Astrocyte (in vitro differentiated cells and primary cell): ENCODE measurements at regions not wholly inside any gene's neighbourhood (a gene's known extent, or its start where the extent isn't known, plus 50 kb on each side); places are given as distances from the start of the nearest gene placed in this dataset.

Experiments
- DNase-seq: peaks from one replicate; pipeline ENCODE4 v3.0.0-alpha.2; 2010; ENCODE audit warnings: low read depth
- FAIRE-seq: peaks from 2 replicates; lab custom pipeline; 2011; peaks lifted over from hg19 to GRCh38; lab: Jason Lieb, UNC
- H2AFZ ChIP-seq: 2 replicates; pipeline ENCODE4 v1.6.0; 2012; ENCODE audit warnings: low read depth, low read length, inconsistent platforms
- H3K27ac ChIP-seq: 2 replicates; pipeline ENCODE4 v1.5.1; 2011; ENCODE audit warnings: low read depth, low read length, inconsistent platforms
- H3K27me3 ChIP-seq: 2 replicates; pipeline ENCODE4 v1.6.0; 2011; ENCODE audit warnings: low read length, inconsistent platforms; ENCODE audit not compliant: insufficient read depth
- H3K36me3 ChIP-seq: 2 replicates; pipeline ENCODE4 v1.5.1; 2011; ENCODE audit warnings: low read length, inconsistent platforms; ENCODE audit not compliant: insufficient read depth
- H3K4me1 ChIP-seq: 2 replicates; pipeline ENCODE4 v1.5.1; 2011; ENCODE audit warnings: low read length, inconsistent platforms; ENCODE audit not compliant: insufficient read depth
- H3K4me2 ChIP-seq: 2 replicates; pipeline ENCODE4 v1.6.0; 2012; ENCODE audit warnings: low read length, inconsistent platforms
- H3K4me3 ChIP-seq: 2 replicates; pipeline ENCODE4 v1.5.1; 2011; ENCODE audit warnings: low read depth, mild to moderate bottlenecking, low read length, inconsistent platforms; ENCODE audit not compliant: insufficient read depth
- H3K79me2 ChIP-seq: 2 replicates; pipeline ENCODE4 v1.6.0; 2012; ENCODE audit warnings: mild to moderate bottlenecking, low read length, inconsistent platforms; ENCODE audit not compliant: insufficient read depth
- H3K9ac ChIP-seq: 2 replicates; pipeline ENCODE4 v1.6.0; 2012; ENCODE audit warnings: mild to moderate bottlenecking, low read length, inconsistent platforms
- H3K9me3 ChIP-seq: 2 replicates; pipeline ENCODE4 v1.5.1; 2012; ENCODE audit warnings: low read depth, mild to moderate bottlenecking, low read length, inconsistent platforms; ENCODE audit not compliant: insufficient read depth
- H4K20me1 ChIP-seq: 2 replicates; pipeline ENCODE4 v1.6.0; 2012; ENCODE audit warnings: low read length, inconsistent platforms; ENCODE audit not compliant: insufficient read depth
- H3K27ac Mint-ChIP-seq: one replicate; pipeline ENCODE4 v1.8.0; 2021; ENCODE audit warnings: mild to moderate bottlenecking, mixed read lengths; ENCODE audit not compliant: unreplicated experiment
- H3K27me3 Mint-ChIP-seq: one replicate; pipeline ENCODE4 v1.8.0; 2021; ENCODE audit warnings: low read depth, mixed read lengths; ENCODE audit not compliant: unreplicated experiment
- H3K36me3 Mint-ChIP-seq: one replicate; pipeline ENCODE4 v1.8.0; 2021; ENCODE audit warnings: low read depth, mixed read lengths; ENCODE audit not compliant: unreplicated experiment
- H3K4me1 Mint-ChIP-seq: one replicate; pipeline ENCODE4 v1.8.0; 2021; ENCODE audit warnings: low read depth, mixed read lengths; ENCODE audit not compliant: unreplicated experiment
- H3K4me3 Mint-ChIP-seq: one replicate; pipeline ENCODE4 v1.8.0; 2021; ENCODE audit warnings: mild to moderate bottlenecking, moderate library complexity, mixed read lengths; ENCODE audit not compliant: unreplicated experiment
- H3K9me3 Mint-ChIP-seq: one replicate; pipeline ENCODE4 v1.8.0; 2021; ENCODE audit warnings: mild to moderate bottlenecking, mixed read lengths; ENCODE audit not compliant: unreplicated experiment
- CTCF ChIP-seq: IDR thresholded peaks from 2 replicates; pipeline ENCODE4 v1.5.1; 2011; ENCODE audit warnings: low read depth, mild to moderate bottlenecking, inconsistent platforms, low read length, moderate library complexity; ENCODE audit not compliant: insufficient read depth
- EZH2 ChIP-seq: IDR thresholded peaks from 2 replicates; pipeline ENCODE4 v1.6.1; 2012; ENCODE audit warnings: mild to moderate bottlenecking, low read length, inconsistent platforms; ENCODE audit not compliant: insufficient read depth

- TF ChIP-seq EZH2 (no peak), CTCF (no peak)
- H2AFZ ChIP-seq = no peak overlapping the region
- no peaks in the 10 kb centered on the region for H3K9me3 ChIP-seq
- no peak overlapping the region for H3K27ac Mint-ChIP-seq
- H3K4me3 Mint-ChIP-seq = no peak overlapping the region
- DNase-seq (no peak), FAIRE-seq (no peak)
- H3K4me3 ChIP-seq = no peak overlapping the region
- H4K20me1 ChIP-seq = no peaks in the 10 kb centered on the region
- H3K4me1 Mint-ChIP-seq = no peaks in the 10 kb centered on the region
- H3K79me2 ChIP-seq = no peaks in the 10 kb centered on the region
- H3K36me3 Mint-ChIP-seq = no peaks in the 10 kb centered on the region
- no peak overlapping the region for H3K27ac ChIP-seq
- no peaks in the 10 kb centered on the region for H3K36me3 ChIP-seq
- no peaks in the 10 kb centered on the region for H3K4me1 ChIP-seq
- no peaks in the 10 kb centered on the region for H3K27me3 Mint-ChIP-seq
- H3K4me2 ChIP-seq = no peak overlapping the region
- peaks cover 4% of the 10 kb centered on the region for H3K9me3 Mint-ChIP-seq
- no peaks in the 10 kb centered on the region for H3K27me3 ChIP-seq
- H3K9ac ChIP-seq = no peak overlapping the region
These were observed 273.9 kb downstream of the DIO2 start for GRCh38 chr14:79937433-79937832.

GRCh38 chr14:79924551-79924950, 286.8 kb downstream of the DIO2 start:
- Histone ChIP-seq H3K27me3 (no peaks in the 10 kb centered on the region), H2AFZ (no peak overlapping the region), H3K4me3 (no peak overlapping the region), H3K36me3 (no peaks in the 10 kb centered on the region), H3K27ac (no peak overlapping the region), H3K4me1 (no peaks in the 10 kb centered on the region), H3K9ac (no peak overlapping the region), H3K9me3 (no peaks in the 10 kb centered on the region), H3K4me2 (no peak overlapping the region), H4K20me1 (no peaks in the 10 kb centered on the region), H3K79me2 (no peaks in the 10 kb centered on the region)
- DNase-seq (no peak), FAIRE-seq (no peak)
- Mint-ChIP-seq H3K27ac (no peak overlapping the region), H3K27me3 (peaks cover 4% of the 10 kb centered on the region), H3K4me3 (no peak overlapping the region), H3K36me3 (no peaks in the 10 kb centered on the region), H3K4me1 (no peaks in the 10 kb centered on the region), H3K9me3 (peaks cover 4% of the 10 kb centered on the region)
- TF ChIP-seq EZH2 = no peak
- TF ChIP-seq CTCF = no peak

DNA sequence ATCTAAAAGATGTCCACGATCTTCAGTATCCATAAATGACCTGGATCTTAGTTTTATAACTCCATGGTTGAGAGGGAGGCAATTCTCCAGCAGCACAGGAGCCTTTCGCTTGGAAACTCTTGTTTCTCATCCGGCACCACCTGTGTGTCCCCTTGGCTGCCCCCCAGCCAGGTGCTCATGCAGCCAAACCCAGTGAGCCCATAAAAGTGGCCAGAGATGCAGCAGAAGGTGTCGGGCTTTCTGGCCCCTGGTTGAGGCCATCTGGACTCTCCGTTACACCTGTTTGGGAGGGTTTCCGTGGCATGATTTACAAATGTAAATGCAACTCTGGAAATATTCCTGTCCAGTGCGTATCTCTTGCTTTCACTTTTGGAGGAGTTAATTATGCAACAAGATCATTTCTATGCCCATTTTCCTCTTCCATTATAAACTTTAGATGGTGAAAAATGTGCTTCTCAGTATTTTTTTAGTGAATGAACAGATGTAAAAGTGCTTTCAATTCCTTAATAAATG, 291.1 kb downstream of the DIO2 start:
- H3K27me3 Mint-ChIP-seq = peaks cover 7% of the 10 kb centered on the region
- FAIRE-seq (no peak), DNase-seq (no peak)
- TF ChIP-seq EZH2 = no peak
- no peak for TF ChIP-seq CTCF
- no peaks in the 10 kb centered on the region for H3K9me3 ChIP-seq
- H3K4me3 ChIP-seq = no peak overlapping the region
- H2AFZ ChIP-seq = no peak overlapping the region
- H3K4me3 Mint-ChIP-seq = no peak overlapping the region
- no peak overlapping the region for H3K27ac ChIP-seq
- H4K20me1 ChIP-seq = no peaks in the 10 kb centered on the region
- no peak overlapping the region for H3K9ac ChIP-seq
- H3K4me1 ChIP-seq = no peaks in the 10 kb centered on the region
- H3K36me3 ChIP-seq = no peaks in the 10 kb centered on the region
- H3K36me3 Mint-ChIP-seq = no peaks in the 10 kb centered on the region
- H3K27me3 ChIP-seq = no peaks in the 10 kb centered on the region
- no peaks in the 10 kb centered on the region for H3K4me1 Mint-ChIP-seq
- H3K4me2 ChIP-seq = no peak overlapping the region
- no peak overlapping the region for H3K27ac Mint-ChIP-seq
- peaks cover 4% of the 10 kb centered on the region for H3K9me3 Mint-ChIP-seq
- H3K79me2 ChIP-seq = no peaks in the 10 kb centered on the region
